Left lobe of liver (tissue), 2 donors: ENCODE measurements at regions not wholly inside any gene's neighbourhood (a gene's known extent, or its start where the extent isn't known, plus 50 kb on each side); places are given as distances from the start of the nearest gene placed in this dataset.

Experiments used
- ATAC-seq: fragments of 200-7000 bp; cut with Tn5 transposase; one replicate; pipeline ENCODE4 v1.9.1; 2020; ENCODE audit warnings: mild to moderate bottlenecking, moderate library complexity
- DNase-seq: peaks from one replicate; pipeline ENCODE4 v3.0.0-alpha.2; 2020; ENCODE audit warnings: low spot score
- donor health status: DM: no; HTN: no; CAD: no; lungs with moderate emphysema.
- donor health status: DM: no; HTN: yes; CAD: no.

GRCh38 chr22:48895831-48896765 is 931.6 kb downstream of the BRD1 start:
- ATAC-seq, result no peak
- peak; percentile 23 for DNase-seq

GRCh38 chr22:48895336-48895735 is 932.3 kb downstream of the BRD1 start:
- no peak for ATAC-seq

GRCh38 chr22:48894804-48895250 is 932.8 kb downstream of the BRD1 start:
- ATAC-seq, result no peak
- peak; percentile 34 for DNase-seq

More at GRCh38 chr22:48895336-48895735, 932.3 kb downstream of the BRD1 start:
- peak; percentile 16 for DNase-seq

GRCh38 chr22:48894064-48894671 is 933.5 kb downstream of the BRD1 start:
- DNase-seq, result no peak
- no peak for ATAC-seq

- no peak for DNase-seq
- no peak for ATAC-seq
Measured at GRCh38 chr22:48893288-48894063, 934.2 kb downstream of the BRD1 start.

GRCh38 chr22:48892578-48893287 is 934.9 kb downstream of the BRD1 start:
- ATAC-seq (no peak), DNase-seq (no peak)

GRCh38 chr22:48891688-48892577 is 935.7 kb downstream of the BRD1 start:
- no peak for ATAC-seq

GRCh38 chr22:48890693-48891554 is 936.7 kb downstream of the BRD1 start:
- peak; percentile 16 for DNase-seq
- no peak for ATAC-seq

More at GRCh38 chr22:48891688-48892577, 935.7 kb downstream of the BRD1 start:
- DNase-seq, result peak; percentile 24

- DNase-seq (peak; percentile 29), ATAC-seq (no peak)
Measured at GRCh38 chr22:48889887-48890692, 937.6 kb downstream of the BRD1 start.

- ATAC-seq, result no peak
- peak; percentile 28 for DNase-seq
Measured at GRCh38 chr22:48889209-48889830, 938.4 kb downstream of the BRD1 start.

GRCh38 chr22:48888466-48889208 is 939.0 kb downstream of the BRD1 start:
- ATAC-seq, result no peak
- DNase-seq, result peak; percentile 15

- no peak for ATAC-seq
- DNase-seq, result peak; percentile 10
Measured at GRCh38 chr22:48887394-48888332, 940.0 kb downstream of the BRD1 start.

GRCh38 chr22:48886604-48887393 is 940.9 kb downstream of the BRD1 start:
- DNase-seq (peak; percentile 31), ATAC-seq (no peak)

- DNase-seq (peak; percentile 15), ATAC-seq (no peak)
Measured at GRCh38 chr22:48885919-48886305, 941.8 kb downstream of the BRD1 start.
